ENCODE measurements at regions not wholly inside any gene's neighbourhood (a gene's known extent, or its start where the extent isn't known, plus 50 kb on each side); places are given as distances from the start of the nearest gene placed in this dataset.

DNA sequence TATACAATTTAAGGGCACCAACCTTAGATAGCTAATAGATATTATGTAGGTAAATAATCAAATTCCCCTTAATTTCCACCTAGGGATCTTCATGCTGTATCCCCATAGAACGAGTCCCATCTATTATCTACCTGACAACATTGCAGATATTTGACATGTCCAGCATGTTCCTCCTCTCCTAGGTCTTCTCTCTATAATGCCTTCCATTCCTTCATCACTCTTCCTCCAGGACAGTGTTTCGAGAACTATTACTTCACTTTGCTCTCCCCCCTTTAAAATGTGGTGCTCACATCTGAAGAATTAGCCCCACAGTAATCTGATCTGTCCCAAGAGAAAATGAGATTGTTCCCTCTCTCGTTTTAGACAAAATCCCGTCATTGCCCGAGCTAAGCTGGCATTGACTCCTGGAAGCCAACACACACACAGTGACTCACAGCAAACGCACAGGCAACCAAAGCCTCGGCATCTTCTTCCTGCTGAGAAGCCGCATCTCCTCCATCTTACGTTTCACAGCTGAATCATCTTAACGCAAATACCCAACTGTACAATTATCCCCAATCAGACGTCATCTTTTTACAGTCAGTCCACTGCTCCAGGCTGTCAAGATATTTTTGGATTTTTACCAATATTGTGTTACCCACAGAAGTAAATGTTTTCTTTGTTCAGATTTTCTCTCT lies 162.9 kb upstream of the AGAP1 start:
- no peaks in the 10 kb centered on the region for H3K9me3 Mint-ChIP-seq
- ATAC-seq (ENCODE audit: low read depth) (no peak), DNase-seq (no peak)
- H3K4me3 Mint-ChIP-seq = no peak overlapping the region
- TF ChIP-seq, protein P1, sequence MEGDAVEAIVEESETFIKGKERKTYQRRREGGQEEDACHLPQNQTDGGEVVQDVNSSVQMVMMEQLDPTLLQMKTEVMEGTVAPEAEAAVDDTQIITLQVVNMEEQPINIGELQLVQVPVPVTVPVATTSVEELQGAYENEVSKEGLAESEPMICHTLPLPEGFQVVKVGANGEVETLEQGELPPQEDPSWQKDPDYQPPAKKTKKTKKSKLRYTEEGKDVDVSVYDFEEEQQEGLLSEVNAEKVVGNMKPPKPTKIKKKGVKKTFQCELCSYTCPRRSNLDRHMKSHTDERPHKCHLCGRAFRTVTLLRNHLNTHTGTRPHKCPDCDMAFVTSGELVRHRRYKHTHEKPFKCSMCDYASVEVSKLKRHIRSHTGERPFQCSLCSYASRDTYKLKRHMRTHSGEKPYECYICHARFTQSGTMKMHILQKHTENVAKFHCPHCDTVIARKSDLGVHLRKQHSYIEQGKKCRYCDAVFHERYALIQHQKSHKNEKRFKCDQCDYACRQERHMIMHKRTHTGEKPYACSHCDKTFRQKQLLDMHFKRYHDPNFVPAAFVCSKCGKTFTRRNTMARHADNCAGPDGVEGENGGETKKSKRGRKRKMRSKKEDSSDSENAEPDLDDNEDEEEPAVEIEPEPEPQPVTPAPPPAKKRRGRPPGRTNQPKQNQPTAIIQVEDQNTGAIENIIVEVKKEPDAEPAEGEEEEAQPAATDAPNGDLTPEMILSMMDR (IDR thresholded peaks at IDR 0.05) = no peak
- no peaks in the 10 kb centered on the region for H3K4me1 Mint-ChIP-seq
- ChIA-PET CTCF (no interaction called here), POLR2A (no interaction called here)
- H3K36me3 Mint-ChIP-seq (ENCODE audit: low read depth) = no peaks in the 10 kb centered on the region
- intact Hi-C loops (cut with micrococcal nuclease) = no loop called here
- no peak overlapping the region for H3K27ac Mint-ChIP-seq
- H3K27me3 Mint-ChIP-seq = peaks cover 11% of the 10 kb centered on the region

DNA sequence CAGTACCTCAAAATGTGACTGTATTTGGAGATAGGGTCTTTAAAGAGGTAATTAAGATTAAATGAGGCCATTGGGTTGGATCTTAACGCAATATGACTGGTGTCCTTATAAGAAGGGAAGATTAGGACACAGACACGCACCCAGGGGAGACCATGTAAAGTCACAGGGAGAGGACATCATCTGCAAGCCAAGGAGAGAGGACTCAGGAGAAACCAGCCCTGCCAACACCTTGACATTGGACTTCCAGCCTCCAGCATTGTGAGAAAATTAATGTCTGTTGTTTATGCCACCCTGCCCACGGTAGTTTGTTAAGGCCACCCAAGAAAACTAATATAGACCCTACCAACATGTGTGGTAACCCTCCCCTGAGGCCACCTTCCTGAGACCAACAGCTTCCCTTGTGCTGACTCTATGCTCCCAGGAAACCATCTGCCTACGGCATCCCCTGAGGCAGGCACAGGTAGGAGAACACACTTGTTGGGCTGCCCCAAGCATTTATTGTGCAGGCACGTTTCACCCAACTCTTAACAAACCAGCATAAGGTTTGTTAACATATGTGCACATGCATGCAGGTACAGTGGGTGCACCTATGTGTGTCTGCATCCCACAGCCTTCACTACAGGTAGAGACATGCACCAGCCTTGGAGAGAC lies 161.5 kb upstream of the AGAP1 start:
- no peaks in the 10 kb centered on the region for H3K9me3 Mint-ChIP-seq
- no peak for ATAC-seq (ENCODE audit: low read depth)
- CTCF ChIA-PET = no interaction called here
- no peak overlapping the region for H3K27ac Mint-ChIP-seq
- TF ChIP-seq, protein P1 (IDR thresholded peaks at IDR 0.05) = no peak
- no peaks in the 10 kb centered on the region for H3K36me3 Mint-ChIP-seq (ENCODE audit: low read depth)
- H3K4me1 Mint-ChIP-seq = no peaks in the 10 kb centered on the region
- H3K4me3 Mint-ChIP-seq = no peak overlapping the region
- peaks cover 8% of the 10 kb centered on the region for H3K27me3 Mint-ChIP-seq
- POLR2A ChIA-PET = no interaction called here
- no peak for DNase-seq
- intact Hi-C loops (cut with micrococcal nuclease) = no loop called here

DNA sequence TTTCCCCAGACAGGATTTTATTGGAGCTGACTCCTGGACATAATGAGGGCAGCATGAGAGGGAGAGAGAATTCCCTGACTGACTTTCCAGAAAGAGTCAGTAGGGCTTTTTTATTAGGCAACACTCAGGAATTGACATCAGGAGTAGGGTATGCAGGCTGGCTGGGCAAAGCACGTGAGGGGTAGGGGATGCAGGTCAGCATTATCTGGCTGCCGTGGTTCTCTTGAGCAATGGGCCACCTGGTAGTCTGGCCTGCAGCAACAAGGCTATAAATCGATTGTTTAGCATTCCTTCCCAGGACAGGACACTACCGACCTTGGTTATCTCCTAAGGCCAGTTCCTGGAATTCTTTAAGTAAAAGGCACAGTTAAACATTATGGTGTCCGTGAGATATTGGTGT lies 160.8 kb upstream of the AGAP1 start:
- ATAC-seq (ENCODE audit: low read depth) (no peak), DNase-seq (no peak)
- Mint-ChIP-seq H3K27ac (no peak overlapping the region), H3K4me1 (no peaks in the 10 kb centered on the region), H3K4me3 (no peak overlapping the region), H3K27me3 (peaks cover 8% of the 10 kb centered on the region), H3K36me3 (ENCODE audit: low read depth) (no peaks in the 10 kb centered on the region), H3K9me3 (peaks cover 3% of the 10 kb centered on the region)
- intact Hi-C loops (cut with micrococcal nuclease) = no loop called here
- CTCF ChIA-PET = no interaction called here
- POLR2A ChIA-PET = no interaction called here
- TF ChIP-seq, protein P1 (IDR thresholded peaks at IDR 0.05) = no peak

DNA sequence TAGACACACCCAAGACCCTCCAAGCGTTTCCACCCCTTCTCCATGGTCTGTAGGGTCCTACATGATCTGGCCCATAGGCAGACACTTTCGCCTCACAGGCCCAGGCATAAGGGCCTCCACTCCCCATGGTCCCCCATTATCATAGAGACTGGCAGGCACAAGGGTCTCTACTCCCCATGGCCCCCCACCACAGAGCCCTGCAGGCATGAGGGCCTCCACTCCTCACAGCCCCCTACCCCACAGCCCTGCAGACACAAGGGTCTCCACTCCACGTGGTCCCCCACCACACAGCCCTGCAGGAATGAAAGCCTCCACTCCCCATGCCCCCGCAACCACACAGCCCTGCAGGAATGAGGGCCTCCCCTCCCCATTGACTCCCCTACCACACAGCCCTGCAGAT lies 159.7 kb upstream of the AGAP1 start:
- intact Hi-C loops (cut with micrococcal nuclease) = no loop called here
- no peaks in the 10 kb centered on the region for H3K4me1 Mint-ChIP-seq
- peaks cover 7% of the 10 kb centered on the region for H3K9me3 Mint-ChIP-seq
- TF ChIP-seq, protein P1 (IDR thresholded peaks at IDR 0.05) = no peak
- H3K27ac Mint-ChIP-seq = no peak overlapping the region
- ChIA-PET CTCF (no interaction called here), POLR2A (no interaction called here)
- peaks cover 6% of the 10 kb centered on the region for H3K27me3 Mint-ChIP-seq
- no peak overlapping the region for H3K4me3 Mint-ChIP-seq
- ATAC-seq (ENCODE audit: low read depth) (no peak), DNase-seq (no peak)
- no peaks in the 10 kb centered on the region for H3K36me3 Mint-ChIP-seq (ENCODE audit: low read depth)

DNA sequence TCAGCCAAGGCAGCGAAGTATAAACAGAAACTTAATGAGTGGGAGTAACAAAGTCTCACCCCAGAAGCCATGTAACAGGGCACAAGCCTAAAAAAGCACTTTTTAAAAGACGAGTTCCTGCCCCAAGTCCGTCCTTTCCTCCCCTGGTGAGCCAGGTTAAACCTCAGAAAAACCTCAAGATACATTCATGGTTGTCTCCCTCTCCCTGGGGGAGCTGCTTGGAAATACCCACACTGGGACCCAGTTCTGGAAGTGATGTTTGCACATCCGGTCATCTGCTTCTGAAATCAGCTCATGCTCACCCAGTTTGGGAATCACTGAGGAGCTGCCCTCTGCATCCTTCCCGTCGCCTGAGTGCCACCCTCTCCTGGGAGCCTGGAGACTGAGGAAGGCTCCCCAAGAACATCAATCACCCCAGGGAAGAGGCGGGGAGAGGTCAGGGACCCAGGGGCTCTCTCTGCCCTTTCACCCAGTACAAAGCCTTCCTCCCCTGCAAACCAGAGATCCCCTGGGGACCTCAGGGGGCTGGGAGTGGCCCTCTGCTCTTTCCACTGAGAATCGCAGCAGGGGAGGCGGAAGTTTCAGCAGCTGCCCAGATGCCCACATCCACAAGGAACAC lies 150.6 kb upstream of the AGAP1 start:
- CTCF ChIA-PET = no interaction called here
- H3K4me1 Mint-ChIP-seq = no peaks in the 10 kb centered on the region
- TF ChIP-seq, protein P1 (IDR thresholded peaks at IDR 0.05) = no peak

More for the DNA sequence above, 150.6 kb upstream of the AGAP1 start:
- ATAC-seq (ENCODE audit: low read depth) (no peak), DNase-seq (no peak)
- intact Hi-C loops (cut with micrococcal nuclease) = no loop called here
- Mint-ChIP-seq H3K9me3 (peaks cover 3% of the 10 kb centered on the region), H3K4me3 (no peak overlapping the region), H3K27ac (no peak overlapping the region), H3K27me3 (no peaks in the 10 kb centered on the region), H3K36me3 (ENCODE audit: low read depth) (no peaks in the 10 kb centered on the region)
- POLR2A ChIA-PET = no interaction called here
